GM10266 (cell line): ENCODE measurements at regions not wholly inside any gene's neighbourhood (a gene's known extent, or its start where the extent isn't known, plus 50 kb on each side); places are given as distances from the start of the nearest gene placed in this dataset.
"Not testable (repeated sequence)": the region's sequence is repeated elsewhere in the genome, so short reads cannot be mapped to it uniquely, and the experiment has no call there.

Experiments
- DNase-seq: peaks from one replicate; pipeline ENCODE4 v3.0.0; 2012; ENCODE audit errors: extremely low spot score
- CTCF ChIP-seq: IDR thresholded peaks from 2 replicates; pipeline ENCODE4 v1.5.1; 2012; ENCODE audit warnings: mild to moderate bottlenecking, low read depth; ENCODE audit not compliant: control insufficient read depth, insufficient read depth; ENCODE audit errors: missing control alignments

GRCh38 chr13:42424182-42424581 is 149.8 kb upstream of the TNFSF11 start:
- TF ChIP-seq CTCF = no peak
- DNase-seq = no peak

DNA sequence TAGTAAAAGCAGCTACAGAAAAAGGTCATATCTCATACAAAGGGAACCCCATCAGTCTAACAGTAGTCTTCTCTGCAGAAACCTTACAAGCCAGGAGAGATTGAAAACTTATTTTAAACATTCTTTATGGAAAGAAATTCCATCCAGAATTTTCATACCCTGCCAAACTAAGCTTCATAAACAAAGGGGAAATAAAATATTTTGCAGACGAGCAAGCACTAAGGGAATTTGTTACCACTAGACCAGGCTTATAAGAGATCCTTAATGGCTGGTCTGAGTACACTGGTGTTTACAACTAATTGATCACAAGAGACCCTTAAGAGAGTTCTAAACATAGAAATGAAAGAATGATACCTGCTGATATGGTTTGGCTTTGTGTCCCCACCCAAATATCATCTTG is 128.6 kb upstream of the TNFSF11 start:
- no peak for DNase-seq
- no peak for TF ChIP-seq CTCF

GRCh38 chr13:42446597-42446996 is 127.4 kb upstream of the TNFSF11 start:
- not testable (repeated sequence) for DNase-seq

DNA sequence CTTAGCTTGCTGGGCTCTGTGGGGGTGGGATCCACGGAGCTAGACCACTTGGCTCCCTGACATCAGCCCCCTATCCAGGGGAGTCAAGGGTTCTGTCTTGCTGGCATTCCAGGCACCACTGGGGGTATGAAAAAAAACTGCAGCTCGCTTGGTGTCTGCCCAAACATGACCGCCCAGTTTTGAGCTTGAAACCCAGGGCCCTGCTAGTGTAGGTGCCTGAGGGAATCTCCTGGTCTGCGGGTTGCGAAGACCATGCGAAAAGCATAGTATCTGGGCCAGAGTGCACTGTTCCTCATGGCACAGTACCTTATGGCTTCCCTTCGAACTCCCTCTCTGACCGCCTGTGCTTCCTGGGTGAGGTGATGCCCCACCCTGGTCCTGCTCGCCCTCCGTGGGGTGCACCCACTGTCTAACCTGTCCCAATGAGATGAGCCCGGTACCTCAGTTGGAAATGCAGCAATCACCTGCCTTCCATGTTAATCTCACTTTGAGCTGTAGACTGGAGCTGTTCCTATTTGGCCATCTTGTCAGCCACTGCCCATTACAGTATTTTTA is 120.8 kb upstream of the TNFSF11 start:
- TF ChIP-seq CTCF = no peak
- DNase-seq = no peak

DNA sequence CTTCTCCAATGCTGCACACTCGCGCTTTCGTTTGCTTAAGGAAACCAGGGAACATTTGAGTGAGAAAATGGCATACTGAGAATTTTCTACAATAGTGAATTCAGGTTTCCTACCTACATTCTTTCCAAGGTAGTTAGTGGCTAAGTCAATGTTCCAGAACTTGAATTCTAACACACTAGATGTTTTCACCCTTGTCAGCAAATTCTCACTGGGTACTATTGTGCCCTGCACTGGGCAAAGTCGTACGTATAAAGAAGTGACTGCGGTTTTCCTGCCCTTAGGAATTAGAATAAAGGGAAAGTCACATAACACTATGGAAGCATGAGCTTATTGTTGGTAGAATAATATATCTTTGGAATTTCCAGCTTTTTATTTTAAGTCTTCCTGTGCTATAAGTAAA is 119.2 kb upstream of the TNFSF11 start:
- TF ChIP-seq CTCF = no peak
- no peak for DNase-seq

- no peak for DNase-seq
- TF ChIP-seq CTCF = no peak
Observed at GRCh38 chr13:42458193-42458592, 115.8 kb upstream of the TNFSF11 start.

DNA sequence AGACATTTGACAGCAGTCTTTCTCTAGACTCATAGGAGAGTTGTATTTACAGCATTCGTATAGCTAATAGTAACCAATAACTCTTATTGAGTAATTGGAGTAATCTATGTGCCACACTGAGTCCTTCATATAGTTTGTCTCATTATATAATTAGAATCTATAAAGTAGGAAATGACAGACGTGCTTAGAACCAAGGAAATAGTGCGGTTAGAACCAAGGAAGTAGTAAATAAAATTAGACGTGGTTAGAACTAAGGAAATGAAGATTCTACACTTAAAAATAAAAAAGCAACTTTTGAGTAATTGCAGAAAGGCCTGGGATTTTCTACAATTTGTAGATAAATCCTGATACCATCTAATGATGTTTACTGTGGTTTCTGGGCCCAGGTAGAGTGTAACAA is 107.8 kb upstream of the TNFSF11 start:
- no peak for TF ChIP-seq CTCF
- DNase-seq = no peak

DNA sequence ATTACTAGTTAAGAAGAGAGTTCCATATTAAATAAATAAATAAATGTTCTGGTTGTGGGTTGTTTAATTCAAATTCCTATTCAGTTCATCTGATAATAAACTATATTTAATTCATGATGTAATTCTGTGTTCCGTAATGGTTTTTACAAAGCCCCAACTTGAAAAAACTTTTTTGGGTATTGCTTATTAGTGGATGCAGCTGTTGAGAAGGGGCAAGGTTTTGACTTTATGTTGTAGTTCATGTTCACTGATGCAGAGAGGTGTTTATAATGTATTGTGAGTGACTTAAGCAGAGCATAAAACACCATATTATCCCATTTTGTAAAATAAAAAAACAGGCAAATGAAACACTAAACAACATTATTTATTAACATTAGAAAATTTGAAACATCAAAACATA is 107.3 kb upstream of the TNFSF11 start:
- no peak for DNase-seq
- no peak for TF ChIP-seq CTCF
